A549 (cell line): ENCODE measurements at regions not wholly inside any gene's neighbourhood (a gene's known extent, or its start where the extent isn't known, plus 50 kb on each side); places are given as distances from the start of the nearest gene placed in this dataset.

Experiments used
- ATAC-seq, 2 experiments: fragments of 200-7000 bp in 1 of 2; fragments of >200 bp in 1 of 2; cut with Nextera tagmentation in 1 of 2; cut with Tn5 transposase in 1 of 2; 3 replicates each; pipeline versions ENCODE4 v1.8.0 to v1.9.1; 2018 to 2020; ENCODE audit warnings: mild to moderate bottlenecking in 1 of 2, moderate library complexity in 1 of 2
- CTCF ChIA-PET: fragments of 300-600 bp; sonication (Branson Sonifier 250); formaldehyde crosslinking; extraction: SDS; loops from one replicate; lab custom pipeline; 2021; ENCODE audit warnings: antibody characterized with exemption, inconsistent platforms; lab: Yijun Ruan, JAX
- POLR2A ChIA-PET: fragments of 350-600 bp; formaldehyde crosslinking; extraction: SDS; loops from one replicate; lab custom pipeline; 2021; ENCODE audit warnings: antibody characterized with exemption, inconsistent platforms; lab: Yijun Ruan, JAX
- DNase-seq, 2 experiments: peaks; one replicate each; pipeline versions ENCODE4 v3.0.0 to v3.0.0-alpha.2; 2011 to 2016; ENCODE audit warnings: low read depth in 1 of 2, low spot score in 1 of 2
- FAIRE-seq: peaks from 2 replicates; lab custom pipeline; 2011; peaks lifted over from hg19 to GRCh38; lab: Jason Lieb, UNC
- H3K27ac ChIP-seq, 2 experiments: fragments of >200 bp; sonication (Bioruptor Twin); formaldehyde crosslinking; 3 replicates each; pipeline ENCODE4 v1.5.1; 2016 to 2017
- H3K4me1 ChIP-seq: fragments of >200 bp; sonication (Bioruptor Twin); formaldehyde crosslinking; 3 replicates; pipeline ENCODE4 v1.6.1; 2016
- H3K4me2 ChIP-seq: fragments of >200 bp; sonication (Bioruptor Twin); formaldehyde crosslinking; 3 replicates; pipeline ENCODE4 v1.6.1; 2016
- H3K4me3 ChIP-seq: fragments of >200 bp; sonication (Bioruptor Twin); formaldehyde crosslinking; 3 replicates; pipeline ENCODE4 v1.5.1; 2016
- H3K9me3 ChIP-seq: fragments of >200 bp; sonication (Bioruptor Twin); formaldehyde crosslinking; 3 replicates; pipeline ENCODE4 v1.6.1; 2016
- BHLHE40 ChIP-seq: IDR thresholded peaks from 2 replicates; pipeline ENCODE4 v1.6.1; 2012; ENCODE audit warnings: low read depth, low read length, inconsistent platforms
- CEBPB ChIP-seq, 2 experiments: fragments of >200 bp in 1 of 2; sonication (Bioruptor Twin) in 1 of 2; formaldehyde crosslinking in 1 of 2; IDR thresholded peaks; 2 replicates each; pipeline ENCODE4 v1.6.1; 2012 to 2016
- CHD4 ChIP-seq: fragments of 200-600 bp; sonication (generic); IDR thresholded peaks from 2 replicates; pipeline ENCODE4 v1.6.1; 2016; ENCODE audit warnings: antibody characterized with exemption, mild to moderate bottlenecking, borderline replicate concordance
- EHF ChIP-seq: fragments of 250-450 bp; sonication (Bioruptor Pico); IDR thresholded peaks from 2 replicates; pipeline ENCODE4 v1.5.0; 2020; ENCODE audit warnings: mild to moderate bottlenecking
- EP300 ChIP-seq, 2 experiments: fragments of >200 bp; sonication (Bioruptor Twin); formaldehyde crosslinking; IDR thresholded peaks; 2 replicates in 1 of 2; 3 replicates in 1 of 2; pipeline ENCODE4 v1.6.1; 2016 to 2017
- FOSB ChIP-seq: fragments of 250-450 bp; sonication (Bioruptor Pico); IDR thresholded peaks from 2 replicates; pipeline ENCODE4 v1.5.0; 2020; ENCODE audit warnings: mild to moderate bottlenecking, moderate library complexity
- HEYL ChIP-seq: fragments of 250-450 bp; sonication (Bioruptor Pico); IDR thresholded peaks from 2 replicates; pipeline ENCODE4 v1.8.0; 2021; ENCODE audit warnings: mild to moderate bottlenecking, moderate library complexity
- HOXB13 ChIP-seq: fragments of 250-450 bp; sonication (Bioruptor Pico); IDR thresholded peaks from 2 replicates; pipeline ENCODE4 v1.5.0; 2020; ENCODE audit warnings: low read depth, mild to moderate bottlenecking, moderate library complexity
- HOXB5 ChIP-seq: fragments of 250-450 bp; sonication (Bioruptor Pico); IDR thresholded peaks from 2 replicates; pipeline ENCODE4 v1.5.0; 2020; ENCODE audit warnings: mild to moderate bottlenecking, moderate library complexity
- JUNB ChIP-seq: fragments of >200 bp; sonication (Bioruptor Twin); formaldehyde crosslinking; IDR thresholded peaks from 2 replicates; pipeline ENCODE4 v1.6.1; 2016
- KDM5A ChIP-seq: fragments of 200-600 bp; sonication (generic); IDR thresholded peaks from 2 replicates; pipeline ENCODE4 v1.6.1; 2016; ENCODE audit warnings: antibody characterized with exemption, mild to moderate bottlenecking
- MAZ ChIP-seq: fragments of 150-350 bp; IDR thresholded peaks from 2 replicates; pipeline ENCODE4 v1.6.1; 2014; ENCODE audit warnings: antibody characterized with exemption, low read depth, low read length, borderline replicate concordance
- MYC ChIP-seq: IDR thresholded peaks from 2 replicates; pipeline ENCODE4 v1.6.1; 2012; ENCODE audit warnings: mild to moderate bottlenecking, inconsistent platforms, low read length, improper control_type of control experiment, borderline replicate concordance
- PHF8 ChIP-seq: fragments of 200-600 bp; sonication (generic); IDR thresholded peaks from 2 replicates; pipeline ENCODE4 v1.6.1; 2016; ENCODE audit warnings: low read depth, mild to moderate bottlenecking, antibody characterized with exemption, moderate library complexity, borderline replicate concordance
- POLR2A ChIP-seq: IDR thresholded peaks from 2 replicates; pipeline ENCODE4 v1.6.1; 2012; ENCODE audit warnings: mild to moderate bottlenecking, low read length
- RARB ChIP-seq: fragments of 250-450 bp; sonication (Bioruptor Pico); IDR thresholded peaks from 2 replicates; pipeline ENCODE4 v1.8.0; 2021; ENCODE audit warnings: mild to moderate bottlenecking, moderate library complexity
- RCOR1 ChIP-seq: fragments of 150-350 bp; IDR thresholded peaks from 2 replicates; pipeline ENCODE4 v1.6.1; 2014; ENCODE audit warnings: antibody characterized with exemption, low read length, low read depth
- SMC3 ChIP-seq: fragments of >200 bp; sonication (Bioruptor Twin); formaldehyde crosslinking; IDR thresholded peaks from 3 replicates; pipeline ENCODE4 v1.6.1; 2018; ENCODE audit warnings: inconsistent platforms
- TP53 ChIP-seq: fragments of 250-450 bp; sonication (Bioruptor Pico); IDR thresholded peaks from 2 replicates; pipeline ENCODE4 v1.5.0; 2021; ENCODE audit warnings: mild to moderate bottlenecking, moderate library complexity
- ZC3H11A ChIP-seq: fragments of 450-650 bp; IDR thresholded peaks from 2 replicates; pipeline ENCODE4 v1.6.1; 2014; ENCODE audit warnings: antibody characterized with exemption, mild to moderate bottlenecking
- ZSCAN20 ChIP-seq: fragments of 250-450 bp; sonication (Bioruptor Pico); IDR thresholded peaks from 2 replicates; pipeline ENCODE4 v1.8.0; 2022; ENCODE audit warnings: mild to moderate bottlenecking, moderate library complexity
- WGBS: methylation state at CpG from one replicate; pipeline ENCODE4 v1.1.6; 2017; ENCODE audit errors: missing lambda C conversion rate; 5-methylcytosine and 5-hydroxymethylcytosine counted together
- TF ChIP-seq, protein P1 (sequence below): fragments of 450-650 bp; IDR thresholded peaks from 2 replicates; pipeline ENCODE4 v1.6.1; 2014; ENCODE audit warnings: antibody characterized with exemption
- TF ChIP-seq, protein P2 (sequence below): fragments of >200 bp; sonication (Bioruptor Twin); formaldehyde crosslinking; IDR thresholded peaks from 2 replicates; pipeline ENCODE4 v1.6.1; 2016
- TF ChIP-seq, protein P3 (sequence below): fragments of 250-450 bp; sonication (Bioruptor Pico); IDR thresholded peaks from 2 replicates; pipeline ENCODE4 v1.5.0; 2021; ENCODE audit warnings: mild to moderate bottlenecking, moderate library complexity, borderline replicate concordance
- TF ChIP-seq, protein P4 (sequence below): fragments of 250-450 bp; sonication (Bioruptor Pico); IDR thresholded peaks from 2 replicates; pipeline ENCODE4 v1.5.0; 2020; ENCODE audit warnings: low read depth, mild to moderate bottlenecking, moderate library complexity

DNA sequence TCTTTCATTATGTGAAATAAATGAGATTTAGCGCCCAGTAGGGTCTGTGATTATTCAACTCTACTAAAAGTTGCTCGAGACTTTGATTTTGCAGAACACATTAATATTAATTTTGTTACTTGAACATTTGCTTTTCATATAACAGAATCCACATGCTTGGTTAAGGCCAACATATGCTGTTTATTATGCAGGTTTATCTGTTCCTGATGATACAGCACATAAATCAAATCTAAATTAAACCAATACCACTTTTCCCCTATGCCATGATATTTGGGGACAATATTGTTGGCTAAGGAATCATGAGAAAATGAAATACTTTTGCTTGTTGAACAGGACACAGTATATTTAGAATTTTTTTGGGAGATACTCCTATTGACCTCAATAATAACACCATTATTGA is 291.1 kb downstream of the USP25 start:
- Histone ChIP-seq H3K9me3 (no peaks in the 10 kb centered on the region), H3K27ac (no peak overlapping the region), H3K4me2 (no peak overlapping the region)
- DNase-seq, result no peak
- WGBS, result 75% methylated on average over 2 of the region's 2 CpGs
- TF ChIP-seq EHF, result no peak
- TF ChIP-seq, protein P1, sequence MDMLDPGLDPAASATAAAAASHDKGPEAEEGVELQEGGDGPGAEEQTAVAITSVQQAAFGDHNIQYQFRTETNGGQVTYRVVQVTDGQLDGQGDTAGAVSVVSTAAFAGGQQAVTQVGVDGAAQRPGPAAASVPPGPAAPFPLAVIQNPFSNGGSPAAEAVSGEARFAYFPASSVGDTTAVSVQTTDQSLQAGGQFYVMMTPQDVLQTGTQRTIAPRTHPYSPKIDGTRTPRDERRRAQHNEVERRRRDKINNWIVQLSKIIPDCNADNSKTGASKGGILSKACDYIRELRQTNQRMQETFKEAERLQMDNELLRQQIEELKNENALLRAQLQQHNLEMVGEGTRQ, result no peak
- no peak for TF ChIP-seq JUNB
- TF ChIP-seq RARB (CRISPR knock-in tag), result no peak
- no peak for TF ChIP-seq FOSB (CRISPR knock-in tag)
- TF ChIP-seq PHF8, result no peak
- no peak for TF ChIP-seq HOXB5 (CRISPR knock-in tag)
- no peak for TF ChIP-seq ZC3H11A
- TF ChIP-seq, all 56 proteins: peak for 0
- ATAC-seq (no peak), FAIRE-seq (no peak)
- ChIA-PET POLR2A (no interaction called here), CTCF (no interaction called here)
- H3K4me1 ChIP-seq, result no peaks in the 10 kb centered on the region
- no peak overlapping the region for H3K4me3 ChIP-seq

DNA sequence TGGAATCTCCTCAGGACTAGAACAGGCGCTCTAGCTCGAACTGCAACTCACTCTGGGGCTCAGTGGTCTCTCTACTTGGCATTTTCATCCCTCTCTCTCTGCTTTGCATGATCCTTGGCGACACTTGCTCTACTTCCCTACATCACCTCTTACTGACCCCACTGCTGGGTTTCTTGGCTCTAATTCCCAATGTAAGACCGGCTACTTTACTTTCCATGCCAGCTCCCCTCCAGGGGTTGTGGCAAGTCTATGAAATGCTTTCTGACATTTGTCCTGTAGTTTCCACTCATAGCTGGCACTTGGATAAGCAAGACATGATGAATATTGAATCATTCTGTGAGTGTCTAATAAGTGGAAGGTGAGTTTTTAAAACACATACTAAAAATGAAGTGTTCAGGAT is 292.3 kb downstream of the USP25 start:
- POLR2A ChIA-PET, result no interaction called here
- no peak overlapping the region for H3K27ac ChIP-seq
- no peaks in the 10 kb centered on the region for H3K4me1 ChIP-seq
- DNase-seq (no peak), ATAC-seq (no peak), FAIRE-seq (no peak)
- no peak overlapping the region for H3K4me3 ChIP-seq
- CTCF ChIA-PET, result no interaction called here
- 69% methylated on average over 4 of the region's 4 CpGs for WGBS
- no peaks in the 10 kb centered on the region for H3K9me3 ChIP-seq
- no peak overlapping the region for H3K4me2 ChIP-seq
- no peak for TF ChIP-seq POLR2A
- no peak for TF ChIP-seq MYC
- TF ChIP-seq RCOR1, result no peak
- no peak for TF ChIP-seq EP300 (IDR thresholded peaks at IDR 0.05)
- no peak for TF ChIP-seq CHD4
- no peak for TF ChIP-seq ZC3H11A
- no peak for TF ChIP-seq HOXB5 (CRISPR knock-in tag)
- no peak for TF ChIP-seq MAZ
- no peak for TF ChIP-seq ZSCAN20 (CRISPR knock-in tag)
- TF ChIP-seq, protein P2, sequence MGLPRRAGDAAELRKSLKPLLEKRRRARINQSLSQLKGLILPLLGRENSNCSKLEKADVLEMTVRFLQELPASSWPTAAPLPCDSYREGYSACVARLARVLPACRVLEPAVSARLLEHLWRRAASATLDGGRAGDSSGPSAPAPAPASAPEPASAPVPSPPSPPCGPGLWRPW, result no peak
- TF ChIP-seq EHF, result no peak
- TF ChIP-seq HEYL (CRISPR knock-in tag), result no peak
- TF ChIP-seq, protein P3, sequence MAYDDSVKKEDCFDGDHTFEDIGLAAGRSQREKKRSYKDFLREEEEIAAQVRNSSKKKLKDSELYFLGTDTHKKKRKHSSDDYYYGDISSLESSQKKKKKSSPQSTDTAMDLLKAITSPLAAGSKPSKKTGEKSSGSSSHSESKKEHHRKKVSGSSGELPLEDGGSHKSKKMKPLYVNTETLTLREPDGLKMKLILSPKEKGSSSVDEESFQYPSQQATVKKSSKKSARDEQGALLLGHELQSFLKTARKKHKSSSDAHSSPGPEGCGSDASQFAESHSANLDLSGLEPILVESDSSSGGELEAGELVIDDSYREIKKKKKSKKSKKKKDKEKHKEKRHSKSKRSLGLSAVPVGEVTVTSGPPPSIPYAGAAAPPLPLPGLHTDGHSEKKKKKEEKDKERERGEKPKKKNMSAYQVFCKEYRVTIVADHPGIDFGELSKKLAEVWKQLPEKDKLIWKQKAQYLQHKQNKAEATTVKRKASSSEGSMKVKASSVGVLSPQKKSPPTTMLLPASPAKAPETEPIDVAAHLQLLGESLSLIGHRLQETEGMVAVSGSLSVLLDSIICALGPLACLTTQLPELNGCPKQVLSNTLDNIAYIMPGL, result no peak
- TF ChIP-seq, protein P4, sequence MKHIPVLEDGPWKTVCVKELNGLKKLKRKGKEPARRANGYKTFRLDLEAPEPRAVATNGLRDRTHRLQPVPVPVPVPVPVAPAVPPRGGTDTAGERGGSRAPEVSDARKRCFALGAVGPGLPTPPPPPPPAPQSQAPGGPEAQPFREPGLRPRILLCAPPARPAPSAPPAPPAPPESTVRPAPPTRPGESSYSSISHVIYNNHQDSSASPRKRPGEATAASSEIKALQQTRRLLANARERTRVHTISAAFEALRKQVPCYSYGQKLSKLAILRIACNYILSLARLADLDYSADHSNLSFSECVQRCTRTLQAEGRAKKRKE (CRISPR knock-in tag), result no peak
- no peak for TF ChIP-seq CEBPB (IDR thresholded peaks at IDR 0.05)
- no peak for TF ChIP-seq TP53 (CRISPR knock-in tag)
- no peak for TF ChIP-seq SMC3
- no peak for TF ChIP-seq HOXB13 (CRISPR knock-in tag)
- TF ChIP-seq BHLHE40, result no peak
- no peak for TF ChIP-seq KDM5A
- TF ChIP-seq, all 56 proteins: peak for 0
